Mammary epithelial cell (primary cell): ENCODE measurements at regions not wholly inside any gene's neighbourhood (a gene's known extent, or its start where the extent isn't known, plus 50 kb on each side); places are given as distances from the start of the nearest gene placed in this dataset.

Experiments used
- EZH2 ChIP-seq: IDR thresholded peaks from 2 replicates; pipeline ENCODE4 v1.6.1; 2012; ENCODE audit warnings: low read length, inconsistent platforms, borderline replicate concordance
- TF ChIP-seq, protein P1 (sequence below), 2 donors: IDR thresholded peaks in 1 of 2; conservative IDR thresholded peaks in 1 of 2; 2 replicates each; pipeline ENCODE4 v1.5.1; 2011 to 2012; ENCODE audit warnings: inconsistent platforms in 2 of 2, low read length in 2 of 2, mild to moderate bottlenecking in 2 of 2, control low read depth in 1 of 2, low read depth in 1 of 2; ENCODE audit not compliant: insufficient read depth in 1 of 2; ENCODE audit errors: extremely low read depth in 1 of 2

DNA sequence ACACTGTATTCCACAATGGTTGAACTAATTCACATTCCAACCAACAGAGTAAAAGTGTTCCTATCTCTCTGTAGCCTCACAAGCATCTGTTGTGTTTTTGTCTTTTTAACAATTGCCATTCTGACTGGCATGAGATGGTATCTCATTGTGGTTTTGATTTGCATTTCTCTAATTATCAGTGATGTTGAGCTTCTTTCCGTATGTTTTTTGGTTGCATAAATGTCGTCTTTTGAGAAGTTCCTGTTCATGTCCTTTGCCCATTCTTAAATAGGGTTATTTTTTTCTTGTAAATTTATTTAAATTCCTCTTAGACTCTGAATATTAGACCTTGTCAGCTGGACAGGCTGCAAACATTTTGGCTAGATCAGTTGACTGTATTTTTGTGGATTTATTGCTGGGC is 78.2 kb downstream of the VSIG4 start:
- TF ChIP-seq, protein P1, sequence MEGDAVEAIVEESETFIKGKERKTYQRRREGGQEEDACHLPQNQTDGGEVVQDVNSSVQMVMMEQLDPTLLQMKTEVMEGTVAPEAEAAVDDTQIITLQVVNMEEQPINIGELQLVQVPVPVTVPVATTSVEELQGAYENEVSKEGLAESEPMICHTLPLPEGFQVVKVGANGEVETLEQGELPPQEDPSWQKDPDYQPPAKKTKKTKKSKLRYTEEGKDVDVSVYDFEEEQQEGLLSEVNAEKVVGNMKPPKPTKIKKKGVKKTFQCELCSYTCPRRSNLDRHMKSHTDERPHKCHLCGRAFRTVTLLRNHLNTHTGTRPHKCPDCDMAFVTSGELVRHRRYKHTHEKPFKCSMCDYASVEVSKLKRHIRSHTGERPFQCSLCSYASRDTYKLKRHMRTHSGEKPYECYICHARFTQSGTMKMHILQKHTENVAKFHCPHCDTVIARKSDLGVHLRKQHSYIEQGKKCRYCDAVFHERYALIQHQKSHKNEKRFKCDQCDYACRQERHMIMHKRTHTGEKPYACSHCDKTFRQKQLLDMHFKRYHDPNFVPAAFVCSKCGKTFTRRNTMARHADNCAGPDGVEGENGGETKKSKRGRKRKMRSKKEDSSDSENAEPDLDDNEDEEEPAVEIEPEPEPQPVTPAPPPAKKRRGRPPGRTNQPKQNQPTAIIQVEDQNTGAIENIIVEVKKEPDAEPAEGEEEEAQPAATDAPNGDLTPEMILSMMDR (conservative IDR thresholded peaks at IDR 0.05 in 1 of 2, IDR thresholded peaks at IDR 0.05 in 1 of 2; ENCODE audit: extremely low read depth in 1 of 2, insufficient read depth in 1 of 2, low read depth in 1 of 2, low read length in 2 of 2): no peak
- TF ChIP-seq EZH2: no peak
